Astrocyte of the spinal cord (primary cell): ENCODE measurements at regions not wholly inside any gene's neighbourhood (a gene's known extent, or its start where the extent isn't known, plus 50 kb on each side); places are given as distances from the start of the nearest gene placed in this dataset.
A peak's percentile ranks its signal among the peaks of the same experiment; 100 is the strongest.

Experiments used
- DNase-seq: peaks from one replicate; pipeline ENCODE4 v3.0.0; 2011; ENCODE audit warnings: low read depth, low spot score
- H3K4me3 ChIP-seq: 2 replicates; pipeline ENCODE4 v1.5.1; 2011; ENCODE audit warnings: low read depth, mild to moderate bottlenecking, low read length, moderate library complexity
- in situ Hi-C: cut with HindIII; loops from 2 replicates; pipeline ENCODE4 v1.10.0; 2017; ENCODE audit warnings: low sequenced_read_pairs
- TF ChIP-seq, protein P1 (sequence below): IDR thresholded peaks from 2 replicates; pipeline ENCODE4 v1.5.1; 2012; ENCODE audit warnings: low read depth, mild to moderate bottlenecking, low read length, inconsistent platforms

- in situ Hi-C loops = no loop called here
- TF ChIP-seq, protein P1, sequence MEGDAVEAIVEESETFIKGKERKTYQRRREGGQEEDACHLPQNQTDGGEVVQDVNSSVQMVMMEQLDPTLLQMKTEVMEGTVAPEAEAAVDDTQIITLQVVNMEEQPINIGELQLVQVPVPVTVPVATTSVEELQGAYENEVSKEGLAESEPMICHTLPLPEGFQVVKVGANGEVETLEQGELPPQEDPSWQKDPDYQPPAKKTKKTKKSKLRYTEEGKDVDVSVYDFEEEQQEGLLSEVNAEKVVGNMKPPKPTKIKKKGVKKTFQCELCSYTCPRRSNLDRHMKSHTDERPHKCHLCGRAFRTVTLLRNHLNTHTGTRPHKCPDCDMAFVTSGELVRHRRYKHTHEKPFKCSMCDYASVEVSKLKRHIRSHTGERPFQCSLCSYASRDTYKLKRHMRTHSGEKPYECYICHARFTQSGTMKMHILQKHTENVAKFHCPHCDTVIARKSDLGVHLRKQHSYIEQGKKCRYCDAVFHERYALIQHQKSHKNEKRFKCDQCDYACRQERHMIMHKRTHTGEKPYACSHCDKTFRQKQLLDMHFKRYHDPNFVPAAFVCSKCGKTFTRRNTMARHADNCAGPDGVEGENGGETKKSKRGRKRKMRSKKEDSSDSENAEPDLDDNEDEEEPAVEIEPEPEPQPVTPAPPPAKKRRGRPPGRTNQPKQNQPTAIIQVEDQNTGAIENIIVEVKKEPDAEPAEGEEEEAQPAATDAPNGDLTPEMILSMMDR = no peak
- no peak for DNase-seq
- no peak overlapping the region for H3K4me3 ChIP-seq
Measured at GRCh38 chr6:150525300-150525699, 74.4 kb upstream of the PLEKHG1 start.

- H3K4me3 ChIP-seq = no peak overlapping the region
- TF ChIP-seq, protein P1 = no peak
- in situ Hi-C loops = no loop called here
- peak; percentile 26 for DNase-seq
Measured at GRCh38 chr6:150527100-150527499, 72.6 kb upstream of the PLEKHG1 start.

GRCh38 chr6:150528648-150529285, 70.9 kb upstream of the PLEKHG1 start:
- DNase-seq = peak; percentile 58
- TF ChIP-seq, protein P1 = no peak
- in situ Hi-C loops = no loop called here
- no peak overlapping the region for H3K4me3 ChIP-seq

- no peak overlapping the region for H3K4me3 ChIP-seq
- in situ Hi-C loops = no loop called here
- TF ChIP-seq, protein P1 = no peak
- DNase-seq = no peak
Measured at GRCh38 chr6:150529646-150530045, 70.0 kb upstream of the PLEKHG1 start.

DNA sequence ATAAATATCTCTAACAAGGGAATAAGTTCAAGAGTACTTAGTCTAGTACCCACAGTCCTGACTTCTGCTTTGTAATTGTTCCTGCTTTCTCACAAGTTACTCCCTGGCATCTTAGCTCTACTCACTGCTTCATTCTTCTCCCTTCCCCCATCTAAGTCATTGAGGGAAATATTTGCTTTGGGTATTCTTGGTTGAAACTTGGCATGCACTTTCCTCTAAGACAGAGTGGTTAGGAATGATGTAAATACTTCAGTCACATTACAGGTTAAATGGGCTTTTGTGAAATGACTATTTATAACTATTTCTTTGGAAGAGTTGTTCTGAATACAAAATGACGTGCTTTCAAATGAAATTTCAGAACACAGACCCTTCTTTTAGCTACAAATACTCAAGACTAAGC, 67.7 kb upstream of the PLEKHG1 start:
- TF ChIP-seq, protein P1 = no peak
- no peak for DNase-seq
- no peak overlapping the region for H3K4me3 ChIP-seq
- in situ Hi-C loops = no loop called here

DNA sequence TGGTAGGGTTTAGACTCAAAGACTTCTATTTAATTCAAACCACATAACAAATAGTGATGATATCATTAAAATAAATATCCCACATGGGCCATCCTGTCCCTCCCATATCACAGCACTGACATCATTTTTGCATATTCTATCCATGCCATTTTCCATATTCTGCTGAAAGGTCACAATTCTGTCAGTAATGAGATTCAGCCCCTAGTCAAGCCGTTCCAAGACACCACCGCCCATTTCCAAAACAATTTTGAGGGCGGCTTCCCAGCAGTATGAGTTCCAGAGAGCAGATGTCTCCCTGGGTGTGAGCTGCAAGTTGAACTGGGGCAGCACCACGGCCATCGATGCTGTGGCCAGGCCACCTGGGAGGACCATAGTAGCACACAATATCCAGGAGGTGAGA, 65.1 kb upstream of the PLEKHG1 start:
- in situ Hi-C loops = no loop called here

More for the DNA sequence above, 65.1 kb upstream of the PLEKHG1 start:
- DNase-seq = no peak
- TF ChIP-seq, protein P1 = no peak
- H3K4me3 ChIP-seq = no peak overlapping the region
